GM12878 (cell line): ENCODE measurements at regions not wholly inside any gene's neighbourhood (a gene's known extent, or its start where the extent isn't known, plus 50 kb on each side); places are given as distances from the start of the nearest gene placed in this dataset.

Source experiments
- REST ChIP-seq: IDR thresholded peaks from 2 replicates; pipeline ENCODE4 v1.6.1; 2012; ENCODE audit warnings: mild to moderate bottlenecking, low read depth, low read length
- ZBTB11 ChIP-seq: fragments of 450-650 bp; formaldehyde crosslinking; IDR thresholded peaks from 2 replicates; pipeline ENCODE4 v1.5.0; 2022; ENCODE audit warnings: mild to moderate bottlenecking, missing genetic modification characterization
- ZNF687 ChIP-seq: fragments of 450-650 bp; IDR thresholded peaks from 2 replicates; pipeline ENCODE4 v1.6.1; 2017; ENCODE audit warnings: mild to moderate bottlenecking, moderate library complexity

GRCh38 chr11:45090607-45091006 is 55.8 kb upstream of the PRDM11 start (continued):
- TF ChIP-seq REST (no peak), ZNF687 (no peak), ZBTB11 (CRISPR knock-in tag) (no peak)
